ENCODE measurements at regions not wholly inside any gene's neighbourhood (a gene's known extent, or its start where the extent isn't known, plus 50 kb on each side); places are given as distances from the start of the nearest gene placed in this dataset.

- no peak for TF ChIP-seq KDM4B (IDR thresholded peaks at IDR 0.05; ENCODE audit: borderline replicate concordance in 2 of 2, low read depth in 1 of 2)
- TF ChIP-seq CTCFL (IDR thresholded peaks at IDR 0.05; ENCODE audit: borderline replicate concordance, insufficient read depth, low read depth, low read length, poor library complexity, severe bottlenecking) = peak; percentile 20
- no peak for TF ChIP-seq MBD1 (CRISPR knock-in tag; IDR thresholded peaks at IDR 0.05)
- no peak for TF ChIP-seq CREBBP (IDR thresholded peaks at IDR 0.05; ENCODE audit: low read depth, low read length)
- TF ChIP-seq ZNF830 (CRISPR knock-in tag; IDR thresholded peaks at IDR 0.05) = no peak
- no peak for TF ChIP-seq TSC22D4 (tag; IDR thresholded peaks at IDR 0.05)
- TF ChIP-seq AFF4 (CRISPR knock-in tag; IDR thresholded peaks at IDR 0.05) = no peak
- TF ChIP-seq, protein P1, sequence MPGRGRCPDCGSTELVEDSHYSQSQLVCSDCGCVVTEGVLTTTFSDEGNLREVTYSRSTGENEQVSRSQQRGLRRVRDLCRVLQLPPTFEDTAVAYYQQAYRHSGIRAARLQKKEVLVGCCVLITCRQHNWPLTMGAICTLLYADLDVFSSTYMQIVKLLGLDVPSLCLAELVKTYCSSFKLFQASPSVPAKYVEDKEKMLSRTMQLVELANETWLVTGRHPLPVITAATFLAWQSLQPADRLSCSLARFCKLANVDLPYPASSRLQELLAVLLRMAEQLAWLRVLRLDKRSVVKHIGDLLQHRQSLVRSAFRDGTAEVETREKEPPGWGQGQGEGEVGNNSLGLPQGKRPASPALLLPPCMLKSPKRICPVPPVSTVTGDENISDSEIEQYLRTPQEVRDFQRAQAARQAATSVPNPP (IDR thresholded peaks at IDR 0.05; ENCODE audit: borderline replicate concordance, insufficient read depth, insufficient read length) = no peak
- TF ChIP-seq ZNF444 (CRISPR knock-in tag; IDR thresholded peaks at IDR 0.05) = no peak
- TF ChIP-seq SLC30A9 (CRISPR knock-in tag; IDR thresholded peaks at IDR 0.05) = no peak
- no peak for TF ChIP-seq ZNF398 (CRISPR knock-in tag; IDR thresholded peaks at IDR 0.05)
- TF ChIP-seq ERF (CRISPR knock-in tag; IDR thresholded peaks at IDR 0.05) = no peak
- no peak for TF ChIP-seq PATZ1 (CRISPR knock-in tag; IDR thresholded peaks at IDR 0.05; ENCODE audit: borderline replicate concordance)
These were observed 85.9 kb upstream of the MKI67 start (continued) for GRCh38 chr10:128211953-128212727.

All from K562 (cell line).